HEK293 (cell line): ENCODE measurements at regions not wholly inside any gene's neighbourhood (a gene's known extent, or its start where the extent isn't known, plus 50 kb on each side); places are given as distances from the start of the nearest gene placed in this dataset.

Experiments used
- CTCF ChIA-PET: fragments of 350-600 bp; formaldehyde crosslinking; extraction: SDS; loops from one replicate; lab custom pipeline; 2021; ENCODE audit warnings: antibody characterized with exemption; lab: Yijun Ruan, JAX
- POLR2A ChIA-PET: fragments of 300-600 bp; formaldehyde crosslinking; extraction: SDS; loops from one replicate; lab custom pipeline; 2020; ENCODE audit warnings: antibody characterized with exemption, inconsistent platforms; lab: Yijun Ruan, JAX
- H3K27ac ChIP-seq: fragments of 200-500 bp; sonication (Bioruptor generic); 2 replicates; pipeline ENCODE4 v1.5.1; 2014; ENCODE audit warnings: low read depth, low read length, control low read depth, inconsistent platforms; ENCODE audit errors: extremely low read depth
- H3K36me3 ChIP-seq, 2 experiments: fragments of 200-500 bp in 1 of 2; sonication (Bioruptor generic) in 1 of 2; 1 replicate in 1 of 2; 2 replicates in 1 of 2; pipeline ENCODE4 v1.5.1; 2014 to 2017; ENCODE audit warnings: inconsistent platforms in 2 of 2, low read length in 2 of 2; ENCODE audit not compliant: control insufficient read depth in 2 of 2, insufficient read depth in 1 of 2
- H3K4me1 ChIP-seq: fragments of 200-500 bp; sonication (Bioruptor generic); 2 replicates; pipeline ENCODE4 v1.5.1; 2014; ENCODE audit warnings: mild to moderate bottlenecking, low read length, inconsistent platforms; ENCODE audit not compliant: control insufficient read depth, insufficient read depth
- H3K4me3 ChIP-seq: 2 replicates; pipeline ENCODE4 v1.5.1; 2011; ENCODE audit warnings: low read depth, mild to moderate bottlenecking, control low read depth, low read length, moderate library complexity
- H3K9me3 ChIP-seq: fragments of 200-500 bp; sonication (Bioruptor generic); 2 replicates; pipeline ENCODE4 v1.5.1; 2014; ENCODE audit warnings: low read depth, low read length, inconsistent platforms; ENCODE audit not compliant: control insufficient read depth, insufficient read depth
- KLF16 ChIP-seq: fragments of 450-650 bp; formaldehyde crosslinking; IDR thresholded peaks from 2 replicates; pipeline ENCODE4 v1.5.1; 2017; ENCODE audit warnings: missing biosample characterization, missing genetic modification characterization
- RBAK ChIP-seq: fragments of 450-650 bp; formaldehyde crosslinking; IDR thresholded peaks from 2 replicates; pipeline ENCODE4 v1.5.1; 2016; ENCODE audit warnings: missing biosample characterization, missing genetic modification characterization
- ZBTB21 ChIP-seq: fragments of 450-650 bp; formaldehyde crosslinking; IDR thresholded peaks from 2 replicates; pipeline ENCODE4 v1.5.1; 2017; ENCODE audit warnings: missing biosample characterization, missing genetic modification characterization
- ZBTB48 ChIP-seq: fragments of 450-650 bp; formaldehyde crosslinking; IDR thresholded peaks from 2 replicates; pipeline ENCODE4 v1.5.1; 2016; ENCODE audit warnings: missing biosample characterization, missing genetic modification characterization
- ZBTB8A ChIP-seq: fragments of 450-650 bp; formaldehyde crosslinking; IDR thresholded peaks from 2 replicates; pipeline ENCODE4 v1.5.1; 2016; ENCODE audit warnings: missing biosample characterization, missing genetic modification characterization
- ZFP41 ChIP-seq: fragments of 450-650 bp; formaldehyde crosslinking; IDR thresholded peaks from 2 replicates; pipeline ENCODE4 v1.5.1; 2016; ENCODE audit warnings: missing biosample characterization, missing genetic modification characterization, borderline replicate concordance
- ZNF16 ChIP-seq: fragments of 450-650 bp; formaldehyde crosslinking; IDR thresholded peaks from 2 replicates; pipeline ENCODE4 v1.5.1; 2016; ENCODE audit warnings: low read depth, missing biosample characterization, missing genetic modification characterization
- ZNF239 ChIP-seq: fragments of 450-650 bp; formaldehyde crosslinking; IDR thresholded peaks from 2 replicates; pipeline ENCODE4 v1.5.1; 2016; ENCODE audit warnings: missing biosample characterization, missing genetic modification characterization
- ZNF266 ChIP-seq: fragments of 450-650 bp; formaldehyde crosslinking; IDR thresholded peaks from 2 replicates; pipeline ENCODE4 v1.5.1; 2016; ENCODE audit warnings: missing biosample characterization, missing genetic modification characterization, low read depth
- ZNF341 ChIP-seq: fragments of 450-650 bp; formaldehyde crosslinking; IDR thresholded peaks from 2 replicates; pipeline ENCODE4; 2016; ENCODE audit warnings: low read depth, missing biosample characterization, missing genetic modification characterization
- ZNF521 ChIP-seq: fragments of 450-650 bp; formaldehyde crosslinking; IDR thresholded peaks from 2 replicates; pipeline ENCODE4 v1.5.1; 2017; ENCODE audit warnings: missing biosample characterization, mild to moderate bottlenecking, missing genetic modification characterization
- ZNF548 ChIP-seq: fragments of 450-650 bp; formaldehyde crosslinking; IDR thresholded peaks from 2 replicates; pipeline ENCODE4 v1.5.1; 2016; ENCODE audit warnings: missing biosample characterization, missing genetic modification characterization
- ZSCAN30 ChIP-seq: fragments of 450-650 bp; IDR thresholded peaks from 2 replicates; pipeline ENCODE4 v1.5.1; 2018; ENCODE audit warnings: missing biosample characterization, mild to moderate bottlenecking, missing genetic modification characterization, moderate library complexity
- TF ChIP-seq, protein P1 (sequence below): fragments of 450-650 bp; formaldehyde crosslinking; IDR thresholded peaks from 2 replicates; pipeline ENCODE4 v1.5.1; 2016; ENCODE audit warnings: missing biosample characterization, missing genetic modification characterization, borderline replicate concordance
- TF ChIP-seq, protein P2 (sequence below): fragments of 450-650 bp; formaldehyde crosslinking; IDR thresholded peaks from 2 replicates; pipeline ENCODE4 v1.5.1; 2016; ENCODE audit warnings: missing biosample characterization, missing genetic modification characterization, borderline replicate concordance
- TF ChIP-seq, protein P3 (sequence below): fragments of 450-650 bp; formaldehyde crosslinking; IDR thresholded peaks from 2 replicates; pipeline ENCODE4 v1.5.1; 2016; ENCODE audit warnings: missing biosample characterization, missing genetic modification characterization
- TF ChIP-seq, protein P4 (sequence below): fragments of 450-650 bp; IDR thresholded peaks from 2 replicates; pipeline ENCODE4 v1.5.1; 2018; ENCODE audit warnings: missing biosample characterization, missing genetic modification characterization

DNA sequence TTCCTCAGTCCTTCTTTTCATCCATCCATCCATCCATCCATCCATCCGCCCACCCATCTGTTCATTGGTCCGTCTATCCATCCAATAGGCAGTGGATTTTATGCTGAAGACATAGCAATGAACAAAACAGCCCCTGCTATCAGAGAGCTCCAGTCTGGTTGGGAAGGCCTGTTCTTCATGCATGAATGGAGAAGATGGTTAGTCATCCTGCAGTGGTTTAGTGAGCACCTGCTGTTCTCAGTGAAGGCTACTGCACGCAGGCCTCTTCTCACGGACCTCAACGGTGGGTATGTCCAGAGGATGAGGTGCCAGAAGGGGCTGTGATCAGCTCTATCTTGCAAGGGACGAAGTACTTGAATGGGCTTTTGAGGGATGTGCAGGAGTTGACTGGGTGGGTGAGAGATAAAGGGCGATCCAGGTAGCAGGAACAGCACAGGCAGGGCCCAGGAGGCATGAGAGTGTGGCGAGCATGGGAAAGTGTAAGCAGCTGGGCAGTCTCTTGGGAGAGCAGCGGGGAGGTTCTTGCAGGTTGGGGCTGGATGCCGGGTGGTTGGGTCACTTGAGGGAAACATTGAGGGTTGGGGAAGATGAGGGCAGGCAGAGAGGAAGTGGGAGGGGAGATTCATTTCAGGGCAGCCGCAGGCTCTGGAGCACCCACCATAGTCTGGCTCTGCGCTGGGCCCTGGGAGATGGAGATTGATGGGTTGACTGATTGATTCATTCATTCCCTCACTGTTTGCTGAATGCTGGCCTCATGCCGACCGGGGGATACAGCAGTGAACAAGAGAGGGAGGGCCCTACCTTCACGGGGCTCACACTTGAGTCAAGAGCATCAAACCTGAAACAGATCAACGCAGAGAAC, 115.0 kb upstream of the CIBAR2 start (continued):
- peak; percentile 47; the same call in 1 of the 2 replicates for TF ChIP-seq ZNF341 (tag by site-specific recombination)
- no peak for TF ChIP-seq ZNF521 (tag by site-specific recombination)
- TF ChIP-seq ZNF239: no peak
- TF ChIP-seq ZNF16: no peak
- no peak; the same call in 1 of the 2 replicates for TF ChIP-seq ZBTB8A (tag by site-specific recombination)
- TF ChIP-seq ZBTB21 (tag by site-specific recombination): no peak
- TF ChIP-seq, all 188 proteins: peak for 23

DNA sequence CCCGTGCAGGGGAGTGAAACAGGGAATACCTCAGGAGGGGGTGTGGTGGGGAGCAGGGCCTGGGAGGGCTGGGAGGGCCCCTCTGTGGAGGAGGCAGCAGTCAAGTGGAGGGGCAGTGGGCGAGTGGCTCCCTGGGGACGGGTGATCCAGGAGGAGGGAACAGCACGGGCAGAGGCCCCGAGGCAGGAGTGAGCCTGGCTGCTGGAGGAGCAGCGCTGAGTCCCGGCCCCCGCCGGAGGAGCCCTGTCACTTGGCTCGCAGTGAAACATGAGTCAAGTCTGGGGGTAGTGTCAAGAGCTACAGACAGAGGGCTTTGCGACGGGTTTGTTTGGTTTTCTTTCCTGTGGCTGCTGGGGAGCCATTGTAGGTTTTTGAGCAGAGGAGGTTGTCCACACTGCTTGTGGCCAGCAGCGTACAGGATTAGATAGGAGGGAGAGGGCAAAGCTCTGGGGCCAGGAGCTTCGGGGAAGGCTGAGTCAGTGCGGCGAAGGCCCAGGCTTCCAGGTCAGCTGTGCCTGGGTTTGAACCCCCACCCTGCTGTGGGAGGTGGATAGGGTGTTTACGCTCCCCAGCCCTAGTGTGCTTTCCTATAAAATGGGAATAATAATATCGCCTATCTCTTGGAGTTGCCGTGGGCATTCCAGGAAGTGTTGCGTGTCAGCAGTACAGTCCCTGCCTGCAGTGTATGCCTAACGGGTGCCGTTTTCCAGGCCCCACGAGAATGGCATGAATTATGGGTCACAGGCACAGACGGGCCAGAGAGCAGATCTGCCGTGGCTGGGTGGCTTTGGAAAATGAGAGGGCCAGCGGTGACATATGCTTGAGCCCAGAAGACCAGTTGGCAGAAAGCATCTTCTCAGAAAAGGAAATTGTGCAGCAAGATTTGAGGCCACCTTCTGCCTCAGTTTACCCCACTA, 115.9 kb upstream of the CIBAR2 start:
- CTCF ChIA-PET: interaction anchor here (0.6 kb wide), 1 partner anchor 9 kb away, joined by 4 read pairs; no protein-coding TSS in a partner anchor
- Histone ChIP-seq H3K27ac (peak overlapping the region; percentile 42; the same call in 1 of the 2 replicates), H3K4me3 (no peak overlapping the region), H3K4me1 (peaks cover 10% of the 10 kb centered on the region), H3K9me3 (no peaks in the 10 kb centered on the region), H3K36me3 (no peaks in the 10 kb centered on the region)
- POLR2A ChIA-PET: no interaction called here
- TF ChIP-seq ZNF548 (tag by site-specific recombination) (no peak), ZNF266 (tag by site-specific recombination) (no peak), ZSCAN30 (peak; percentile 74; the same call in 1 of the 2 replicates), ZBTB48 (no peak; the same call in 1 of the 2 replicates), ZFP41 (no peak), KLF16 (tag by site-specific recombination) (peak; percentile 61; the same call in 1 of the 2 replicates), RBAK (tag by site-specific recombination) (no peak)
- TF ChIP-seq, protein P1, sequence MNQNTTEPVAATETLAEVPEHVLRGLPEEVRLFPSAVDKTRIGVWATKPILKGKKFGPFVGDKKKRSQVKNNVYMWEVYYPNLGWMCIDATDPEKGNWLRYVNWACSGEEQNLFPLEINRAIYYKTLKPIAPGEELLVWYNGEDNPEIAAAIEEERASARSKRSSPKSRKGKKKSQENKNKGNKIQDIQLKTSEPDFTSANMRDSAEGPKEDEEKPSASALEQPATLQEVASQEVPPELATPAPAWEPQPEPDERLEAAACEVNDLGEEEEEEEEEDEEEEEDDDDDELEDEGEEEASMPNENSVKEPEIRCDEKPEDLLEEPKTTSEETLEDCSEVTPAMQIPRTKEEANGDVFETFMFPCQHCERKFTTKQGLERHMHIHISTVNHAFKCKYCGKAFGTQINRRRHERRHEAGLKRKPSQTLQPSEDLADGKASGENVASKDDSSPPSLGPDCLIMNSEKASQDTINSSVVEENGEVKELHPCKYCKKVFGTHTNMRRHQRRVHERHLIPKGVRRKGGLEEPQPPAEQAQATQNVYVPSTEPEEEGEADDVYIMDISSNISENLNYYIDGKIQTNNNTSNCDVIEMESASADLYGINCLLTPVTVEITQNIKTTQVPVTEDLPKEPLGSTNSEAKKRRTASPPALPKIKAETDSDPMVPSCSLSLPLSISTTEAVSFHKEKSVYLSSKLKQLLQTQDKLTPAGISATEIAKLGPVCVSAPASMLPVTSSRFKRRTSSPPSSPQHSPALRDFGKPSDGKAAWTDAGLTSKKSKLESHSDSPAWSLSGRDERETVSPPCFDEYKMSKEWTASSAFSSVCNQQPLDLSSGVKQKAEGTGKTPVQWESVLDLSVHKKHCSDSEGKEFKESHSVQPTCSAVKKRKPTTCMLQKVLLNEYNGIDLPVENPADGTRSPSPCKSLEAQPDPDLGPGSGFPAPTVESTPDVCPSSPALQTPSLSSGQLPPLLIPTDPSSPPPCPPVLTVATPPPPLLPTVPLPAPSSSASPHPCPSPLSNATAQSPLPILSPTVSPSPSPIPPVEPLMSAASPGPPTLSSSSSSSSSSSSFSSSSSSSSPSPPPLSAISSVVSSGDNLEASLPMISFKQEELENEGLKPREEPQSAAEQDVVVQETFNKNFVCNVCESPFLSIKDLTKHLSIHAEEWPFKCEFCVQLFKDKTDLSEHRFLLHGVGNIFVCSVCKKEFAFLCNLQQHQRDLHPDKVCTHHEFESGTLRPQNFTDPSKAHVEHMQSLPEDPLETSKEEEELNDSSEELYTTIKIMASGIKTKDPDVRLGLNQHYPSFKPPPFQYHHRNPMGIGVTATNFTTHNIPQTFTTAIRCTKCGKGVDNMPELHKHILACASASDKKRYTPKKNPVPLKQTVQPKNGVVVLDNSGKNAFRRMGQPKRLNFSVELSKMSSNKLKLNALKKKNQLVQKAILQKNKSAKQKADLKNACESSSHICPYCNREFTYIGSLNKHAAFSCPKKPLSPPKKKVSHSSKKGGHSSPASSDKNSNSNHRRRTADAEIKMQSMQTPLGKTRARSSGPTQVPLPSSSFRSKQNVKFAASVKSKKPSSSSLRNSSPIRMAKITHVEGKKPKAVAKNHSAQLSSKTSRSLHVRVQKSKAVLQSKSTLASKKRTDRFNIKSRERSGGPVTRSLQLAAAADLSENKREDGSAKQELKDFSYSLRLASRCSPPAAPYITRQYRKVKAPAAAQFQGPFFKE (tag by site-specific recombination): no peak
- TF ChIP-seq, protein P2, sequence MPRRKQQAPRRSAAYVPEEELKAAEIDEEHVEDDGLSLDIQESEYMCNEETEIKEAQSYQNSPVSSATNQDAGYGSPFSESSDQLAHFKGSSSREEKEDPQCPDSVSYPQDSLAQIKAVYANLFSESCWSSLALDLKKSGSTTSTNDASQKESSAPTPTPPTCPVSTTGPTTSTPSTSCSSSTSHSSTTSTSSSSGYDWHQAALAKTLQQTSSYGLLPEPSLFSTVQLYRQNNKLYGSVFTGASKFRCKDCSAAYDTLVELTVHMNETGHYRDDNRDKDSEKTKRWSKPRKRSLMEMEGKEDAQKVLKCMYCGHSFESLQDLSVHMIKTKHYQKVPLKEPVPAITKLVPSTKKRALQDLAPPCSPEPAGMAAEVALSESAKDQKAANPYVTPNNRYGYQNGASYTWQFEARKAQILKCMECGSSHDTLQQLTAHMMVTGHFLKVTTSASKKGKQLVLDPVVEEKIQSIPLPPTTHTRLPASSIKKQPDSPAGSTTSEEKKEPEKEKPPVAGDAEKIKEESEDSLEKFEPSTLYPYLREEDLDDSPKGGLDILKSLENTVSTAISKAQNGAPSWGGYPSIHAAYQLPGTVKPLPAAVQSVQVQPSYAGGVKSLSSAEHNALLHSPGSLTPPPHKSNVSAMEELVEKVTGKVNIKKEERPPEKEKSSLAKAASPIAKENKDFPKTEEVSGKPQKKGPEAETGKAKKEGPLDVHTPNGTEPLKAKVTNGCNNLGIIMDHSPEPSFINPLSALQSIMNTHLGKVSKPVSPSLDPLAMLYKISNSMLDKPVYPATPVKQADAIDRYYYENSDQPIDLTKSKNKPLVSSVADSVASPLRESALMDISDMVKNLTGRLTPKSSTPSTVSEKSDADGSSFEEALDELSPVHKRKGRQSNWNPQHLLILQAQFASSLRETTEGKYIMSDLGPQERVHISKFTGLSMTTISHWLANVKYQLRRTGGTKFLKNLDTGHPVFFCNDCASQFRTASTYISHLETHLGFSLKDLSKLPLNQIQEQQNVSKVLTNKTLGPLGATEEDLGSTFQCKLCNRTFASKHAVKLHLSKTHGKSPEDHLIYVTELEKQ (tag by site-specific recombination): no peak; the same call in 1 of the 2 replicates
- TF ChIP-seq, protein P3, sequence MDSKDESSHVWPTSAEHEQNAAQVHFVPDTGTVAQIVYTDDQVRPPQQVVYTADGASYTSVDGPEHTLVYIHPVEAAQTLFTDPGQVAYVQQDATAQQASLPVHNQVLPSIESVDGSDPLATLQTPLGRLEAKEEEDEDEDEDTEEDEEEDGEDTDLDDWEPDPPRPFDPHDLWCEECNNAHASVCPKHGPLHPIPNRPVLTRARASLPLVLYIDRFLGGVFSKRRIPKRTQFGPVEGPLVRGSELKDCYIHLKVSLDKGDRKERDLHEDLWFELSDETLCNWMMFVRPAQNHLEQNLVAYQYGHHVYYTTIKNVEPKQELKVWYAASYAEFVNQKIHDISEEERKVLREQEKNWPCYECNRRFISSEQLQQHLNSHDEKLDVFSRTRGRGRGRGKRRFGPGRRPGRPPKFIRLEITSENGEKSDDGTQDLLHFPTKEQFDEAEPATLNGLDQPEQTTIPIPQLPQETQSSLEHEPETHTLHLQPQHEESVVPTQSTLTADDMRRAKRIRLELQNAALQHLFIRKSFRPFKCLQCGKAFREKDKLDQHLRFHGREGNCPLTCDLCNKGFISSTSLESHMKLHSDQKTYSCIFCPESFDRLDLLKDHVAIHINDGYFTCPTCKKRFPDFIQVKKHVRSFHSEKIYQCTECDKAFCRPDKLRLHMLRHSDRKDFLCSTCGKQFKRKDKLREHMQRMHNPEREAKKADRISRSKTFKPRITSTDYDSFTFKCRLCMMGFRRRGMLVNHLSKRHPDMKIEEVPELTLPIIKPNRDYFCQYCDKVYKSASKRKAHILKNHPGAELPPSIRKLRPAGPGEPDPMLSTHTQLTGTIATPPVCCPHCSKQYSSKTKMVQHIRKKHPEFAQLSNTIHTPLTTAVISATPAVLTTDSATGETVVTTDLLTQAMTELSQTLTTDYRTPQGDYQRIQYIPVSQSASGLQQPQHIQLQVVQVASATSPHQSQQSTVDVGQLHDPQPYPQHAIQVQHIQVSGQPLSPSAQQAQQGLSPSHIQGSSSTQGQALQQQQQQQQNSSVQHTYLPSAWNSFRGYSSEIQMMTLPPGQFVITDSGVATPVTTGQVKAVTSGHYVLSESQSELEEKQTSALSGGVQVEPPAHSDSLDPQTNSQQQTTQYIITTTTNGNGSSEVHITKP (tag by site-specific recombination): no peak
- TF ChIP-seq, protein P4, sequence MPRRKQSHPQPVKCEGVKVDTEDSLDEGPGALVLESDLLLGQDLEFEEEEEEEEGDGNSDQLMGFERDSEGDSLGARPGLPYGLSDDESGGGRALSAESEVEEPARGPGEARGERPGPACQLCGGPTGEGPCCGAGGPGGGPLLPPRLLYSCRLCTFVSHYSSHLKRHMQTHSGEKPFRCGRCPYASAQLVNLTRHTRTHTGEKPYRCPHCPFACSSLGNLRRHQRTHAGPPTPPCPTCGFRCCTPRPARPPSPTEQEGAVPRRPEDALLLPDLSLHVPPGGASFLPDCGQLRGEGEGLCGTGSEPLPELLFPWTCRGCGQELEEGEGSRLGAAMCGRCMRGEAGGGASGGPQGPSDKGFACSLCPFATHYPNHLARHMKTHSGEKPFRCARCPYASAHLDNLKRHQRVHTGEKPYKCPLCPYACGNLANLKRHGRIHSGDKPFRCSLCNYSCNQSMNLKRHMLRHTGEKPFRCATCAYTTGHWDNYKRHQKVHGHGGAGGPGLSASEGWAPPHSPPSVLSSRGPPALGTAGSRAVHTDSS: no peak
